ENCODE measurements at regions not wholly inside any gene's neighbourhood (a gene's known extent, or its start where the extent isn't known, plus 50 kb on each side); places are given as distances from the start of the nearest gene placed in this dataset.

GRCh38 chr12:87160848-87161601, 868.2 kb downstream of the C12orf50 start:
- intact Hi-C loops (cut with DNase I, micrococcal nuclease): no loop called here
- Mint-ChIP-seq H3K9me3 (peaks cover 9% of the 10 kb centered on the region), H3K27me3 (no peaks in the 10 kb centered on the region), H3K36me3 (ENCODE audit: low read depth) (no peaks in the 10 kb centered on the region), H3K4me3 (no peak overlapping the region), H3K27ac (no peak overlapping the region), H3K4me1 (ENCODE audit: low read depth) (no peaks in the 10 kb centered on the region)
- ChIA-PET CTCF (no interaction called here), POLR2A (no interaction called here)
- ATAC-seq (ENCODE audit: poor library complexity) (no peak), DNase-seq (no peak)
- no peaks in the 10 kb centered on the region for H3K4me1 ChIP-seq (ENCODE audit: insufficient read depth, low read length)
- TF ChIP-seq CTCF (IDR thresholded peaks at IDR 0.05): no peak
- no peak overlapping the region for H3K27ac ChIP-seq (ENCODE audit: low read depth in 1 of 2, low read length in 2 of 2)
- no peak overlapping the region for H3K4me3 ChIP-seq (ENCODE audit: low read length)
- H3K27me3 ChIP-seq (ENCODE audit: control insufficient read depth in 1 of 2, insufficient read depth in 2 of 2, low read length in 2 of 2): no peaks in the 10 kb centered on the region
- H3K9me3 ChIP-seq (ENCODE audit: control insufficient read depth in 1 of 2, insufficient read depth in 1 of 2, low read length in 2 of 2): peaks cover 6 to 11% of the 10 kb centered on the region in 2 experiments
- H3K36me3 ChIP-seq (ENCODE audit: insufficient read depth, low read length): no peaks in the 10 kb centered on the region

- Mint-ChIP-seq H3K4me1 (ENCODE audit: low read depth) (no peaks in the 10 kb centered on the region), H3K4me3 (no peak overlapping the region), H3K36me3 (ENCODE audit: low read depth) (no peaks in the 10 kb centered on the region), H3K27ac (no peak overlapping the region), H3K27me3 (no peaks in the 10 kb centered on the region), H3K9me3 (peaks cover 3% of the 10 kb centered on the region)
- Histone ChIP-seq H3K27ac (ENCODE audit: low read depth in 1 of 2, low read length in 2 of 2) (no peak overlapping the region), H3K9me3 (ENCODE audit: control insufficient read depth in 1 of 2, insufficient read depth in 1 of 2, low read length in 2 of 2) (peaks cover 0 to 5% of the 10 kb centered on the region in 2 experiments), H3K27me3 (ENCODE audit: control insufficient read depth in 1 of 2, insufficient read depth in 2 of 2, low read length in 2 of 2) (no peaks in the 10 kb centered on the region), H3K4me3 (ENCODE audit: low read length) (no peak overlapping the region), H3K4me1 (ENCODE audit: insufficient read depth, low read length) (no peaks in the 10 kb centered on the region), H3K36me3 (ENCODE audit: insufficient read depth, low read length) (no peaks in the 10 kb centered on the region)
- CTCF ChIA-PET: no interaction called here
- POLR2A ChIA-PET: no interaction called here
- intact Hi-C loops (cut with DNase I, micrococcal nuclease): no loop called here
- no peak for TF ChIP-seq CTCF (IDR thresholded peaks at IDR 0.05)
- ATAC-seq (ENCODE audit: poor library complexity) (no peak), DNase-seq (no peak)
Observed at GRCh38 chr12:87157791-87158190, 871.4 kb downstream of the C12orf50 start.

GRCh38 chr12:87155621-87156020, 873.6 kb downstream of the C12orf50 start:
- Histone ChIP-seq H3K36me3 (ENCODE audit: insufficient read depth, low read length) (no peaks in the 10 kb centered on the region), H3K9me3 (ENCODE audit: control insufficient read depth in 1 of 2, insufficient read depth in 1 of 2, low read length in 2 of 2) (peaks cover 0 to 10% of the 10 kb centered on the region in 2 experiments), H3K27me3 (ENCODE audit: control insufficient read depth in 1 of 2, insufficient read depth in 2 of 2, low read length in 2 of 2) (no peaks in the 10 kb centered on the region), H3K4me3 (ENCODE audit: low read length) (no peak overlapping the region), H3K4me1 (ENCODE audit: insufficient read depth, low read length) (no peaks in the 10 kb centered on the region), H3K27ac (ENCODE audit: low read depth in 1 of 2, low read length in 2 of 2) (no peak overlapping the region)
- intact Hi-C loops (cut with DNase I, micrococcal nuclease): no loop called here
- Mint-ChIP-seq H3K4me3 (no peak overlapping the region), H3K27me3 (no peaks in the 10 kb centered on the region), H3K4me1 (ENCODE audit: low read depth) (no peaks in the 10 kb centered on the region), H3K9me3 (peaks cover 3% of the 10 kb centered on the region), H3K27ac (no peak overlapping the region), H3K36me3 (ENCODE audit: low read depth) (no peaks in the 10 kb centered on the region)
- TF ChIP-seq CTCF (IDR thresholded peaks at IDR 0.05): no peak
- DNase-seq: no peak
- ChIA-PET CTCF (no interaction called here), POLR2A (no interaction called here)
- ATAC-seq (ENCODE audit: poor library complexity): no peak

Measured in CD4-positive, alpha-beta T cell (primary cell).